Adrenal gland (tissue), 5 donors: ENCODE measurements at regions not wholly inside any gene's neighbourhood (a gene's known extent, or its start where the extent isn't known, plus 50 kb on each side); places are given as distances from the start of the nearest gene placed in this dataset.

ENCODE experiments used
- POLR2A ChIP-seq, 2 donors: fragments of 450-650 bp; IDR thresholded peaks; one replicate each; pipeline ENCODE4 v1.6.1; 2017; ENCODE audit warnings: antibody characterized with exemption in 2 of 2, mild to moderate bottlenecking in 2 of 2, moderate library complexity in 1 of 2
- TF ChIP-seq, protein P1 (sequence below), 6 experiments: fragments of 450-650 bp in 4 of 6; fragments of 200-600 bp in 2 of 6; sonication (generic) in 1 of 6; IDR thresholded peaks; 1 replicate in 5 of 6; 2 replicates in 1 of 6; pipeline versions ENCODE4 v1.5.1 to v1.8.0; 2016 to 2021; ENCODE audit warnings: antibody characterized with exemption in 6 of 6, mild to moderate bottlenecking in 2 of 6, moderate library complexity in 1 of 6
- donor health status: DM: no; HTN: no; CAD: no.

DNA sequence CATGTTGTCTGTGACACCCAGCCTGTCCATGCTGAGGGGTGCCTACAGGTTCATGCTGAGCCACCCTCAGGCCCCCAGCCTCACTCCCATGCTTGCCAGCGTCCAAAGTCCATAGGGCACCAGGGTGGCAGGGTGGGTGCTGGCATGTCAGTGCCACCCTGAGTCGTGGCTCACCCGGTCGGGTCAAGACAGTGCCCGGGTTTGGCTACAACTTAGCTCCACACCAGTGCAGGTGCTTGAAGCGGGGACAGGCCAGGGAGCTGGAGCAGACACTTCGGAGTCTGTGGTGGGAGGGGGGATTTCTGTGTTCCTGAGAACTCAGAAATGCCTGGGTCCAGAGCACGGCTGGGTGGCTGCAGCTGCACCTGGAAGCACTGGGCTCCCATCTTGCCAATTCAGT, 579.2 kb upstream of the FAM174A start:
- TF ChIP-seq, protein P1, sequence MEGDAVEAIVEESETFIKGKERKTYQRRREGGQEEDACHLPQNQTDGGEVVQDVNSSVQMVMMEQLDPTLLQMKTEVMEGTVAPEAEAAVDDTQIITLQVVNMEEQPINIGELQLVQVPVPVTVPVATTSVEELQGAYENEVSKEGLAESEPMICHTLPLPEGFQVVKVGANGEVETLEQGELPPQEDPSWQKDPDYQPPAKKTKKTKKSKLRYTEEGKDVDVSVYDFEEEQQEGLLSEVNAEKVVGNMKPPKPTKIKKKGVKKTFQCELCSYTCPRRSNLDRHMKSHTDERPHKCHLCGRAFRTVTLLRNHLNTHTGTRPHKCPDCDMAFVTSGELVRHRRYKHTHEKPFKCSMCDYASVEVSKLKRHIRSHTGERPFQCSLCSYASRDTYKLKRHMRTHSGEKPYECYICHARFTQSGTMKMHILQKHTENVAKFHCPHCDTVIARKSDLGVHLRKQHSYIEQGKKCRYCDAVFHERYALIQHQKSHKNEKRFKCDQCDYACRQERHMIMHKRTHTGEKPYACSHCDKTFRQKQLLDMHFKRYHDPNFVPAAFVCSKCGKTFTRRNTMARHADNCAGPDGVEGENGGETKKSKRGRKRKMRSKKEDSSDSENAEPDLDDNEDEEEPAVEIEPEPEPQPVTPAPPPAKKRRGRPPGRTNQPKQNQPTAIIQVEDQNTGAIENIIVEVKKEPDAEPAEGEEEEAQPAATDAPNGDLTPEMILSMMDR (IDR thresholded peaks at IDR 0.05), result no peak
- TF ChIP-seq POLR2A (IDR thresholded peaks at IDR 0.05), result no peak
